Left ventricle myocardium inferior (tissue), 1 donor: ENCODE measurements at regions not wholly inside any gene's neighbourhood (a gene's known extent, or its start where the extent isn't known, plus 50 kb on each side); places are given as distances from the start of the nearest gene placed in this dataset.

ENCODE experiments used
- DNase-seq: peaks from one replicate; pipeline ENCODE4 v3.0.0-alpha.2; 2020
- H3K27ac ChIP-seq: fragments of 200-600 bp; replicated peaks from 2 replicates; pipeline ENCODE4 v1.8.0; 2021
- H3K27me3 ChIP-seq: fragments of 200-600 bp; 2 replicates; pipeline ENCODE4 v1.8.0; 2021; ENCODE audit warnings: low read depth
- H3K36me3 ChIP-seq: fragments of 200-600 bp; 2 replicates; pipeline ENCODE4 v1.8.0; 2021
- H3K4me1 ChIP-seq: fragments of 200-600 bp; 2 replicates; pipeline ENCODE4 v1.8.0; 2021
- H3K4me3 ChIP-seq: fragments of 200-600 bp; 2 replicates; pipeline ENCODE4 v1.8.0; 2021; ENCODE audit warnings: mild to moderate bottlenecking, moderate library complexity
- H3K9me3 ChIP-seq: fragments of 200-600 bp; replicated peaks from 2 replicates; pipeline ENCODE4 v1.8.0; 2021
- CTCF ChIP-seq: fragments of 200-600 bp; IDR thresholded peaks from 2 replicates; pipeline ENCODE4 v1.8.0; 2021; ENCODE audit warnings: antibody characterized with exemption, mild to moderate bottlenecking, borderline replicate concordance
- intact Hi-C: fragments of 100-400 bp; cut with micrococcal nuclease; formaldehyde crosslinking; loops from one replicate; pipeline ENCODE4 v1.11.0; 2022
- donor health status: DM: no; HTN: yes; CAD: no; lungs with severe emphysema.

- intact Hi-C loops, result no loop called here
- Histone ChIP-seq H3K4me3 (no peak overlapping the region), H3K36me3 (no peaks in the 10 kb centered on the region), H3K9me3 (no peaks in the 10 kb centered on the region), H3K4me1 (no peaks in the 10 kb centered on the region), H3K27me3 (peaks cover 7% of the 10 kb centered on the region), H3K27ac (no peak overlapping the region)
- no peak for TF ChIP-seq CTCF
- DNase-seq, result no peak
These were observed 103.5 kb upstream of the RASSF8 start for GRCh38 chr12:25854991-25855390.

DNA sequence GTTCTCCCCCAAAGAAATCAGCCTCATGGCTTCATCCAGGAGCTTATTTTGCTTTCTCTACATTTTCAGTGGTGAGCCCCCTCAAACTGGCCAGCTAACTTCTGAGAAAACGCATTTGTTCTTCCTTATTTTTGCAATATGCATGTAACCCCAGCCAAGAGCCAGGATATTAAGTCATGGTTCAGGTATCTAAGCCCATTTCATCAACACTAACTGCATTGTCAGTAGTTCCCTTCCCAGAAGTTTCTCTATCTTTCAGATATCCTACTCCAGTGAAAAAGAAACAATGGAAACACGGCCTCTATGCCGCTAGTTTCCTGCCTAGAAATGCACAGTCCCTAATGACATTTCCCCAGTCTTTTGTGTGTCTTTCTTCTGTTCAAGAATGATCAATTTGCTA, 102.8 kb upstream of the RASSF8 start:
- TF ChIP-seq CTCF, result no peak
- intact Hi-C loops, result no loop called here
- Histone ChIP-seq H3K4me3 (no peak overlapping the region), H3K27me3 (peaks cover 7% of the 10 kb centered on the region), H3K4me1 (no peaks in the 10 kb centered on the region), H3K27ac (no peak overlapping the region), H3K9me3 (no peaks in the 10 kb centered on the region), H3K36me3 (no peaks in the 10 kb centered on the region)
- no peak for DNase-seq

DNA sequence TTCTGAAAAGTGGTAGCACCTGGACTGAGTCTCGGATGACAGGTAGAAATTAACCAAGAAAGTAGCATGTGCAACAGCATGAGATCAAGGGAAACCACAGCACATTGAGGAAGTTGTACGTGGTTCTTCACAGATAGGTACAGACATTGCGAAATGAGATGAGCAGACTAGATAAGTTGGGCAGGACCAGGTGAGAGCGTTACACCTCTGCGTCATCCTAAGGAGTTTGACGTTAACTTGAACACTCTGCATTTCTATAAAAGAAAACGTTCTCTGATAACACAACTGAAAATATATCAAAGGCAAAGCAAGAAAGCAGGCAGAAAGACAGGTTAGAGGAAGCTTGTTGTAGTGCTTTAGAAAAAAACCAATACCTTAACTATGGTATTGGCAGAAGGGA, 98.5 kb upstream of the RASSF8 start:
- Histone ChIP-seq H3K27me3 (peaks cover 7% of the 10 kb centered on the region), H3K9me3 (no peaks in the 10 kb centered on the region), H3K4me1 (no peaks in the 10 kb centered on the region), H3K27ac (no peak overlapping the region), H3K36me3 (no peaks in the 10 kb centered on the region), H3K4me3 (no peak overlapping the region)
- intact Hi-C loops, result no loop called here
- no peak for TF ChIP-seq CTCF
- DNase-seq, result no peak

DNA sequence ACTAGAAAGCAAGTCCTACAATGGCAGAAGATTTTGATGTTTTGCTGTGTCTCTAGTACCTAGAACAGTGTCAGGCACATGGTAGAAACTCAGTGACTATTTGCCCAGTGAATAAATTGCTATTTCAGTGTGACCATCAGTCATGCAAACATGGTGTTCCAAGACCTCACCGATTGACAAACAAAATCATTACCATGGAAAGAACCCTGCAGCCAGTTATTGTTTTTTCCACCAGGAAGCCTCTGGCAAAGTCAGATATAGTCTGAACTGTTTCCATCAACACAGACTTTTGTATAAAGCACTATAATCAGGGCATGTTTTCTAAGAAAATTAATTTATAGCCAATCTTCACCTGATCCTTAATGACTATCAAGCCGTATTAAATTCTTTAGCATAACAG, 97.3 kb upstream of the RASSF8 start:
- no peak overlapping the region for H3K27ac ChIP-seq
- H3K27me3 ChIP-seq, result peaks cover 4% of the 10 kb centered on the region
- no peaks in the 10 kb centered on the region for H3K9me3 ChIP-seq
- no peaks in the 10 kb centered on the region for H3K4me1 ChIP-seq
- H3K36me3 ChIP-seq, result no peaks in the 10 kb centered on the region
- no peak for DNase-seq
- H3K4me3 ChIP-seq, result no peak overlapping the region
- intact Hi-C loops, result no loop called here
- no peak for TF ChIP-seq CTCF

- H3K36me3 ChIP-seq, result no peaks in the 10 kb centered on the region
- H3K4me1 ChIP-seq, result no peaks in the 10 kb centered on the region
- no peak for DNase-seq
- H3K27ac ChIP-seq, result no peak overlapping the region
- no peak overlapping the region for H3K4me3 ChIP-seq
- TF ChIP-seq CTCF, result no peak
- intact Hi-C loops, result no loop called here
- H3K27me3 ChIP-seq, result no peaks in the 10 kb centered on the region
- peaks cover 16% of the 10 kb centered on the region for H3K9me3 ChIP-seq
These were observed 93.9 kb upstream of the RASSF8 start for GRCh38 chr12:25864306-25865276.
